H9 (cell line): ENCODE measurements at regions not wholly inside any gene's neighbourhood (a gene's known extent, or its start where the extent isn't known, plus 50 kb on each side); places are given as distances from the start of the nearest gene placed in this dataset.

Source experiments
- DNase-seq: peaks from one replicate; pipeline ENCODE4 v3.0.0-alpha.2; 2017
- H2AFZ ChIP-seq: one replicate; pipeline ENCODE4 v1.6.1; 2013; ENCODE audit warnings: mild to moderate bottlenecking, low read length, control low read depth, moderate library complexity
- H2AK5ac ChIP-seq: 2 replicates; pipeline ENCODE4 v1.6.1; 2013; ENCODE audit warnings: low read length, control low read depth, mixed read lengths; ENCODE audit not compliant: insufficient read length
- H2BK120ac ChIP-seq: one replicate; pipeline ENCODE4 v1.6.1; 2013; ENCODE audit warnings: low read depth, mild to moderate bottlenecking, low read length, control low read depth, inconsistent platforms; ENCODE audit not compliant: poor library complexity, severe bottlenecking
- H2BK12ac ChIP-seq: 2 replicates; pipeline ENCODE4 v1.6.1; 2013; ENCODE audit warnings: low read length, control low read depth, mixed read lengths, low read depth; ENCODE audit not compliant: insufficient read length
- H2BK15ac ChIP-seq: 2 replicates; pipeline ENCODE4 v1.6.1; 2013; ENCODE audit warnings: low read depth, low read length, control low read depth
- H2BK20ac ChIP-seq: one replicate; pipeline ENCODE4 v1.6.1; 2013; ENCODE audit warnings: low read depth, mild to moderate bottlenecking, low read length, control low read depth, inconsistent platforms; ENCODE audit not compliant: poor library complexity, severe bottlenecking
- H2BK5ac ChIP-seq: 2 replicates; pipeline ENCODE4 v1.6.1; 2013; ENCODE audit warnings: low read length, control low read depth, mixed read lengths; ENCODE audit not compliant: insufficient read length
- H3K14ac ChIP-seq: 2 replicates; pipeline ENCODE4 v1.6.1; 2013; ENCODE audit warnings: low read length, control low read depth; ENCODE audit not compliant: insufficient read depth
- H3K18ac ChIP-seq: 2 replicates; pipeline ENCODE4 v1.6.1; 2013; ENCODE audit warnings: low read depth, mild to moderate bottlenecking, mixed read lengths, low read length, control low read depth; ENCODE audit not compliant: insufficient read length
- H3K23ac ChIP-seq: 2 replicates; pipeline ENCODE4 v1.6.1; 2013; ENCODE audit warnings: low read length, control low read depth, mixed read lengths, low read depth; ENCODE audit not compliant: insufficient read length
- H3K23me2 ChIP-seq: 2 replicates; pipeline ENCODE4 v1.6.1; 2013; ENCODE audit warnings: low read depth, mild to moderate bottlenecking, mixed read lengths, low read length, control low read depth; ENCODE audit not compliant: insufficient read length, poor library complexity, severe bottlenecking
- H3K27ac ChIP-seq: 2 replicates; pipeline ENCODE4 v1.5.1; 2013; ENCODE audit warnings: low read length, control low read depth, mixed read lengths, low read depth; ENCODE audit not compliant: insufficient read length
- H3K27me3 ChIP-seq: 2 replicates; pipeline ENCODE4 v1.6.1; 2013; ENCODE audit warnings: low read length, control low read depth, inconsistent platforms; ENCODE audit not compliant: insufficient read depth
- H3K4ac ChIP-seq: 2 replicates; pipeline ENCODE4 v1.6.1; 2013; ENCODE audit warnings: low read depth, mild to moderate bottlenecking, control low read depth, inconsistent platforms, low read length, moderate library complexity
- H3K4me1 ChIP-seq: 2 replicates; pipeline ENCODE4 v1.6.1; 2013; ENCODE audit warnings: low read length, control low read depth, inconsistent platforms; ENCODE audit not compliant: insufficient read depth
- H3K4me2 ChIP-seq: 2 replicates; pipeline ENCODE4 v1.6.1; 2013; ENCODE audit warnings: low read length, control low read depth, mixed read lengths; ENCODE audit not compliant: insufficient read length, insufficient read depth
- H3K56ac ChIP-seq: 2 replicates; pipeline ENCODE4 v1.6.1; 2013; ENCODE audit warnings: low read depth, mild to moderate bottlenecking, mixed read lengths, low read length, control low read depth; ENCODE audit not compliant: insufficient read length
- H3K79me1 ChIP-seq: 2 replicates; pipeline ENCODE4 v1.6.1; 2013; ENCODE audit warnings: low read depth, mild to moderate bottlenecking, moderate library complexity, low read length, control low read depth, inconsistent platforms; ENCODE audit not compliant: insufficient read depth, poor library complexity, severe bottlenecking
- H3K79me2 ChIP-seq: 2 replicates; pipeline ENCODE4 v1.6.1; 2013; ENCODE audit warnings: low read length, control low read depth, inconsistent platforms; ENCODE audit not compliant: insufficient read depth
- H3K9ac ChIP-seq: 2 replicates; pipeline ENCODE4 v1.6.1; 2013; ENCODE audit warnings: low read length, control low read depth, mixed read lengths; ENCODE audit not compliant: insufficient read length; ENCODE audit errors: extremely low read depth
- H3K9me3 ChIP-seq: one replicate; pipeline ENCODE4 v1.6.1; 2013; ENCODE audit warnings: low read depth, low read length, inconsistent platforms; ENCODE audit not compliant: control insufficient read depth
- H3T11ph ChIP-seq: one replicate; pipeline ENCODE4 v1.6.1; 2013; ENCODE audit warnings: mild to moderate bottlenecking, low read length, control low read depth, inconsistent platforms
- H4K20me1 ChIP-seq: one replicate; pipeline ENCODE4 v1.6.1; 2013; ENCODE audit not compliant: control insufficient read depth, insufficient read length, insufficient read depth
- H4K5ac ChIP-seq: 2 replicates; pipeline ENCODE4 v1.6.1; 2013; ENCODE audit warnings: low read depth, mild to moderate bottlenecking, mixed read lengths, low read length, control low read depth; ENCODE audit not compliant: insufficient read length
- H4K8ac ChIP-seq: replicated peaks from 2 replicates; pipeline ENCODE4 v1.6.1; 2013; ENCODE audit warnings: low read length, control low read depth, mixed read lengths, low read depth; ENCODE audit not compliant: insufficient read length
- H4K91ac ChIP-seq: 2 replicates; pipeline ENCODE4 v1.6.1; 2013; ENCODE audit warnings: low read depth, mild to moderate bottlenecking, moderate library complexity, mixed read lengths, low read length, control low read depth; ENCODE audit not compliant: insufficient read length
- H3K27ac Mint-ChIP-seq, 3 experiments: 2 replicates in 2 of 3; 3 replicates in 1 of 3; pipeline ENCODE4 v1.8.0; 2020 to 2021; ENCODE audit warnings: mixed read lengths in 3 of 3, mild to moderate bottlenecking in 1 of 3, moderate library complexity in 1 of 3
- H3K27me3 Mint-ChIP-seq: 2 replicates; pipeline ENCODE4 v1.8.0; 2021; ENCODE audit warnings: low read depth, mild to moderate bottlenecking, moderate library complexity, mixed read lengths
- H3K36me3 Mint-ChIP-seq, 3 experiments: 2 replicates in 2 of 3; 3 replicates in 1 of 3; pipeline ENCODE4 v1.8.0; 2020 to 2021; ENCODE audit warnings: low read depth in 3 of 3, mixed read lengths in 3 of 3; ENCODE audit not compliant: insufficient read depth in 1 of 3
- H3K4me1 Mint-ChIP-seq, 2 experiments: 2 replicates each; pipeline ENCODE4 v1.8.0; 2020; ENCODE audit warnings: mixed read lengths in 2 of 2
- H3K4me3 Mint-ChIP-seq, 2 experiments: 2 replicates in 1 of 2; 3 replicates in 1 of 2; pipeline ENCODE4 v1.8.0; 2020 to 2021; ENCODE audit warnings: mild to moderate bottlenecking in 2 of 2, mixed read lengths in 2 of 2, moderate library complexity in 1 of 2
- H3K9me3 Mint-ChIP-seq, 2 experiments: 2 replicates in 1 of 2; 3 replicates in 1 of 2; pipeline ENCODE4 v1.8.0; 2020; ENCODE audit warnings: mild to moderate bottlenecking in 2 of 2, mixed read lengths in 2 of 2, moderate library complexity in 1 of 2
- CTCF ChIP-seq: fragments of 200-600 bp; sonication (generic); conservative IDR thresholded peaks from 3 replicates; pipeline ENCODE4 v1.8.0; 2021; ENCODE audit warnings: antibody characterized with exemption, mild to moderate bottlenecking
- WGBS: extraction: QIAGEN DNeasy Blood & Tissue Kit; methylation state at CpG from one replicate; pipeline ENCODE4 v1.1.7; 2013; ENCODE audit warnings: missing lambda C conversion rate, low lambda C conversion rate, mixed read lengths; ENCODE audit not compliant: insufficient read length; ENCODE audit errors: extremely low coverage; 5-methylcytosine and 5-hydroxymethylcytosine counted together

GRCh38 chr14:82159624-82160023 is 626.0 kb upstream of the SEL1L start:
- Histone ChIP-seq H2AK5ac (no peak overlapping the region), H2AFZ (no peak overlapping the region), H2BK12ac (no peak overlapping the region), H3K79me1 (no peaks in the 10 kb centered on the region), H3K23me2 (no peaks in the 10 kb centered on the region), H4K8ac (no peak overlapping the region), H3K9me3 (peaks cover 10% of the 10 kb centered on the region), H3K4ac (no peak overlapping the region), H2BK5ac (no peak overlapping the region), H3K14ac (no peak overlapping the region), H3T11ph (no peak overlapping the region), H3K4me1 (no peaks in the 10 kb centered on the region), H4K20me1 (no peaks in the 10 kb centered on the region), H3K27me3 (no peaks in the 10 kb centered on the region), H4K5ac (no peak overlapping the region), H2BK20ac (no peak overlapping the region), H3K56ac (no peak overlapping the region), H3K27ac (no peak overlapping the region), H2BK120ac (no peak overlapping the region), H2BK15ac (no peak overlapping the region), H4K91ac (no peak overlapping the region), H3K18ac (no peak overlapping the region), H3K23ac (no peak overlapping the region), H3K9ac (no peak overlapping the region), H3K79me2 (no peaks in the 10 kb centered on the region), H3K4me2 (no peak overlapping the region)
- no peaks in the 10 kb centered on the region for H3K4me1 Mint-ChIP-seq
- peaks cover 8 to 21% (median 13%) of the 10 kb centered on the region in 3 experiments; a peak in 6 of 7 replicates for H3K36me3 Mint-ChIP-seq
- no CpG with 5 or more reads among the region's 3 CpGs for WGBS
- no peak for DNase-seq
- no peak for TF ChIP-seq CTCF
- no peaks in the 10 kb centered on the region for H3K27me3 Mint-ChIP-seq
- H3K27ac Mint-ChIP-seq: no peak overlapping the region
- H3K9me3 Mint-ChIP-seq: peaks cover 28 to 30% of the 10 kb centered on the region in 2 experiments
- no peak overlapping the region for H3K4me3 Mint-ChIP-seq
